H54 (cell line): ENCODE measurements at regions not wholly inside any gene's neighbourhood (a gene's known extent, or its start where the extent isn't known, plus 50 kb on each side); places are given as distances from the start of the nearest gene placed in this dataset.
"Not testable (repeated sequence)": the region's sequence is repeated elsewhere in the genome, so short reads cannot be mapped to it uniquely, and the experiment has no call there.

Experiments used
- DNase-seq: peaks from one replicate; pipeline ENCODE4 v3.0.0; 2011; ENCODE audit warnings: low spot score, mixed read lengths; ENCODE audit not compliant: insufficient read length
- FAIRE-seq: peaks from 3 replicates; lab custom pipeline; 2011; peaks lifted over from hg19 to GRCh38; lab: Jason Lieb, UNC
- POLR2A ChIP-seq: IDR thresholded peaks from 2 replicates; pipeline ENCODE4 v1.6.1; 2011; ENCODE audit warnings: low read depth, mild to moderate bottlenecking, low read length

DNA sequence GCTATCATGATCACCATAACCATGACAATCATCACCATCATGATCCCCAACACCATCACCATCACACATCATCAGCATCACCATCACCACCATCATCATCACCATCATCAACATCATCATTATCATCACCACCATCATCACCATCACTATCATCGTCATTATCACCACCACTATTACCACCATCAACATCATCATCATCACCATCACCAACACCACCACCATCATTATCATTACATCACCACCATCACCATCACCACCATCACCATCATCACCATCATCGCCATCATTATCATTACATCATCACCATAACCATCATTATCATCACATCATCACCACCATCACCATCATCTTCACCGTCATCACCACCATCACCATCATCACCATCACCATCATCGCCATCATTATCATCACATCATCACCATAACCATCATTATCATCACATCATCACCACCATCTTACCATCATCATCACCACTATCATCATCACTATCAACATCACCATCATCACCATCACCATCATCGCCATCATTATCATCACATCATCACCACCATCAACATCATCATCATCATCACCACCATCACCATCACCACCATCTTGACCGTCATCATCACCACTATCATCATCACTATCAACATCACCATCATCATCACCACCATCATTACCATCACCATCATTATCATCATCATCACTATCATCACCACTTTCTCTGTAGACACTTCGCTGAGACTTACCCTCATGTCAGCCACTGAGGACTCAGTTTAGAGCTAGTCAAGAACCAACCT, 366.0 kb downstream of the C16orf95 start:
- no peak for TF ChIP-seq POLR2A
- DNase-seq (no peak), FAIRE-seq (no peak)

GRCh38 chr16:86951831-86952598, 365.2 kb downstream of the C16orf95 start:
- no peak for TF ChIP-seq POLR2A
- DNase-seq (peak; percentile 81), FAIRE-seq (no peak)

GRCh38 chr16:86952769-86953168, 364.4 kb downstream of the C16orf95 start:
- DNase-seq (peak; percentile 59), FAIRE-seq (no peak)
- no peak for TF ChIP-seq POLR2A

- no peak for FAIRE-seq
- DNase-seq = no peak
- no peak for TF ChIP-seq POLR2A
Measured at GRCh38 chr16:86953631-86954391, 363.4 kb downstream of the C16orf95 start.

DNA sequence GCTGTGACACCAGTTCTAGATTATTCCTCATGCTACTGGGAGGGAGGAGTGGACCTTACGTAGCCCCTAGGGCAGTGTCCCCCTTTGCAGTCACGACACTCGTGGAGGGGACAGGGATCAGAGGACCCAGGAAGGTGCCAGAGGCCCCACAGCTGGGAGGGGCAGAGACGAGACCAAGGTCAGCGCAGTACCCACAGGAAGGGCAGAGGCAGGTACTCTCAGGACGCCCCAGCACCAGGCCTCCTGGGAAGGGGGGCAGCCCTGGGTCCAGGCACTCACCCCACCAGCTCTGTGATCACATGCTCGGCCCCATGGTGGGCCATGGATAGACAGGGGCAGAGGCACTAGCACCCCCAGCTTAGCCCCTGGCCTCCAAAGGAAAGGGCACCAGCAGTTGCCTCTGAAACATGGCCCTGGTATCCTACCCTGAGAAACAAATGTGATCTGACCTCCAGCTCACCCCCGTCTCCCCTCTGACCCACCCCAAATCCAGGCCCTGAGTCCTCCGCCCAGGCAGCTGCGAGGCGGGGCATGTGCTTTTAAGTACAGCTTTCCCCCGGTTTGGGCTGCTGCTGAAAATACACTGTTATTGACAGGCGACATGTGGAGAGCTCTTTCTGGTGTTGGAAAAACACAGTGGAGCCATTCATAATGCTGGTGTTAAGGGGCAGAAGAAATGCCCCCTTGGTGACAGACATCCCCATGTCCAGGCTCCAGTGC, 361.9 kb downstream of the C16orf95 start:
- no peak for TF ChIP-seq POLR2A
- no peak for DNase-seq

GRCh38 chr16:86956437-86956836, 360.8 kb downstream of the C16orf95 start:
- DNase-seq = no peak
- no peak for TF ChIP-seq POLR2A
- no peak for FAIRE-seq

More for the DNA sequence above, 361.9 kb downstream of the C16orf95 start:
- no peak for FAIRE-seq

DNA sequence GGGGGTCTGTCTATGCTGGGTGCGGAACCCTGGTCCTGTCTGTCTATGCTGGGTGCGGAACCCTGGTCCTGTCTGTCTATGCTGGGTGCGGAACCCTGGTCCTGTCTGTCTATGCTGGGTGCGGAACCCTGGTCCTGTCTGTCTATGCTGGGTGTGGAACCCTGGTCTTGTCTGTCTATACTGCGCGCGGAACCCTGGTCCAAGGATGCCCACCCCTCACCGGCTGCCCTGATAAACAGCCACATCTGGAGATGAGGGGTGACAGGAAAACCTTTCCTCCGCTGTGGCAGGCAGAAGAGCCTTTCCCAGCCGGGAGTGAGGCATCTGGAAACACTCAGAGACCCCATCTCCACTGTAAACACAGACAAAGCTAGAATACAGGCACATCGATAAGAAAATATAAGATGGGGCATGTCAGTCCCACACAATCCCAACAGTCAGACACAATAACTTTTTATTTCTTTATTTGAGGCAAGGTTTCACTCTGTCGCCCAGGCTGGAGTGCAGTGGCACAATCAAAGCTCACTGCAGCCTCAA, 359.5 kb downstream of the C16orf95 start:
- DNase-seq, FAIRE-seq: not testable (repeated sequence)

- FAIRE-seq = no peak
- DNase-seq = no peak
- no peak for TF ChIP-seq POLR2A
Measured at GRCh38 chr16:86958423-86958822, 358.8 kb downstream of the C16orf95 start.

DNA sequence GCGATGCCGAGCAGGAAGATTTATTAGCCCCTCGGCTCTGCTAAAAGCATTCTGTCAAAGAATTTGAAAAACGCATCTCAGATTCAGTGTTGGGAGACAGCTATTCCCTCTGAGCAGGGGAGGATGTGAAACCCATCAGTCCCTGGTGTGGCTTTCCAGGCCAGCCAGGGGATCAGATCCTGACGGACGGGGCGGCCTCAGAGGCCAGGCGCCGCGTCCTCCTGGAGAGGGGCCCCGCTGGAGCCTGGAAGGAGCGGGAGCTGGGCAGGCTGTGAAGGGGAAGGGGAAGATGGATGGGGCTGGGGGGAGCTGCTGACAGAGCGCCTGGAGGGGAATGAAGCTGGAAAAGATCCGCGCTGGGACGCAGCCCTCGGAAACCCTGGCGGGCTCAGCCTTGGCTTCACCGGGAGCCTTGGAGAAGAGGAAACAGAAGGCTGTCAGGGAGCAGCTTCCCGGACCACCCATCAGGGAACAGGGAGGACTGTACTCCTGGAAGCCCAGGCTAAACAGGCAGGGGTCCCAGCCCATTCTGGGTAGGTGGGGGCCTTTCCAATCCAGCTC, 358.0 kb downstream of the C16orf95 start:
- DNase-seq = no peak
- FAIRE-seq = no peak
- TF ChIP-seq POLR2A = no peak

DNA sequence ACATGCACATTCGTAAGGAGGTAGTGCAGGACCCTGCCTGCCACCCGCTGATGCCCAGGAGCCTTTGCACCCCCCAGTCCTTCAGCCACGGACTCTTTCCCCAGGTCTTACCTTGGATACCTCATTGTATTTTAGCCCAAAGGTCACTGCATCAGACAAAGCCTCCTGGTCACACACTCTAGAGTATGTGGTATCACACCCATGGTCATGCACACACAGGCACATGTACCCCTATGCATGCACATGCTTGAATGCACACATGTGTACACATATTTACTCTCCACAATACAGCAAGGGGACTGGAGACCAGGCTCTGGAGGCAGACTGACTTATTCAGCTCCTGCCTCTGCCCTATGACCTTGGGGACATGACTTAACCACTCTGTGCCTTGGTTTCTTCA, 357.5 kb downstream of the C16orf95 start:
- no peak for TF ChIP-seq POLR2A
- FAIRE-seq (no peak), DNase-seq (no peak)

GRCh38 chr16:86960266-86960665, 356.9 kb downstream of the C16orf95 start:
- no peak for FAIRE-seq
- no peak for DNase-seq
- no peak for TF ChIP-seq POLR2A

GRCh38 chr16:86961171-86961601, 356.0 kb downstream of the C16orf95 start:
- FAIRE-seq (no peak), DNase-seq (no peak)
- TF ChIP-seq POLR2A = no peak

- no peak for DNase-seq
- TF ChIP-seq POLR2A = no peak
- FAIRE-seq = no peak
Measured at GRCh38 chr16:86962259-86962658, 354.9 kb downstream of the C16orf95 start.
